Panc1 (cell line): ENCODE measurements at regions not wholly inside any gene's neighbourhood (a gene's known extent, or its start where the extent isn't known, plus 50 kb on each side); places are given as distances from the start of the nearest gene placed in this dataset.

Source experiments
- CTCF ChIP-seq: fragments of 450-650 bp; IDR thresholded peaks from 2 replicates; pipeline ENCODE4 v1.5.1; 2017; ENCODE audit warnings: mild to moderate bottlenecking
- REST ChIP-seq, 2 experiments: IDR thresholded peaks; 2 replicates each; pipeline ENCODE4 v1.6.1; 2011 to 2012; ENCODE audit warnings: low read depth in 2 of 2, control low read depth in 1 of 2, low read length in 1 of 2, mild to moderate bottlenecking in 1 of 2, moderate library complexity in 1 of 2; ENCODE audit not compliant: insufficient read depth in 1 of 2

- TF ChIP-seq CTCF (no peak), REST (IDR thresholded peaks at IDR 0.05; ENCODE audit: insufficient read depth in 1 of 2, low read depth in 2 of 2, low read length in 1 of 2) (no peak)
Observed at GRCh38 chr7:18081617-18082016, 54.0 kb upstream of the PRPS1L1 start.
